ENCODE measurements at regions not wholly inside any gene's neighbourhood (a gene's known extent, or its start where the extent isn't known, plus 50 kb on each side); places are given as distances from the start of the nearest gene placed in this dataset.

- TF ChIP-seq TAL1 (IDR thresholded peaks at IDR 0.05) = no peak
- TF ChIP-seq ZNF354B (CRISPR knock-in tag; IDR thresholded peaks at IDR 0.05) = no peak
- no peak for TF ChIP-seq MXI1 (IDR thresholded peaks at IDR 0.05; ENCODE audit: low read depth, low read length)
- peak; percentile 46 to 52 (median 50) for TF ChIP-seq CTCF (IDR thresholded peaks at IDR 0.05 in 2 of 3, conservative IDR thresholded peaks at IDR 0.05 in 1 of 3; ENCODE audit: insufficient read depth in 2 of 3, low read depth in 1 of 3, low read length in 3 of 3)
- no peak for TF ChIP-seq PHF8 (IDR thresholded peaks at IDR 0.05; ENCODE audit: borderline replicate concordance, low read length)
- no peak for TF ChIP-seq STAT5B (CRISPR knock-in tag; IDR thresholded peaks at IDR 0.05)
- no peak for TF ChIP-seq PREB (CRISPR knock-in tag; IDR thresholded peaks at IDR 0.05)
- TF ChIP-seq ZNF586 (CRISPR knock-in tag; conservative IDR thresholded peaks at IDR 0.05) = no peak
- TF ChIP-seq BDP1 (IDR thresholded peaks at IDR 0.05; ENCODE audit: insufficient read depth, insufficient read length) = no peak
- no peak for TF ChIP-seq RB1 (IDR thresholded peaks at IDR 0.05; ENCODE audit: low read depth)
- TF ChIP-seq WHSC1 (IDR thresholded peaks at IDR 0.05; ENCODE audit: low read length) = no peak
Observed at GRCh38 chr15:70362886-70363285, 265.2 kb upstream of the TLE3 start (continued).
